MM.1S (cell line): ENCODE measurements at regions not wholly inside any gene's neighbourhood (a gene's known extent, or its start where the extent isn't known, plus 50 kb on each side); places are given as distances from the start of the nearest gene placed in this dataset.

ENCODE experiments used
- DNase-seq: peaks from one replicate; pipeline ENCODE4 v3.0.0-alpha.2; 2015
- H2AFZ ChIP-seq: fragments of 300-600 bp; sonication (generic); 2 replicates; pipeline ENCODE4 v1.6.0; 2016; ENCODE audit warnings: antibody characterized with exemption, low read length
- H3F3A ChIP-seq: fragments of 300-600 bp; sonication (generic); 2 replicates; pipeline ENCODE4 v1.6.1; 2016; ENCODE audit warnings: mild to moderate bottlenecking, antibody characterized with exemption, low read length, moderate library complexity, mixed read lengths; ENCODE audit not compliant: insufficient read depth
- H3K27ac ChIP-seq: fragments of 300-600 bp; sonication (generic); 2 replicates; pipeline ENCODE4 v1.5.1; 2016; ENCODE audit warnings: mild to moderate bottlenecking, low read length
- H3K27me3 ChIP-seq: fragments of 300-600 bp; sonication (generic); replicated peaks from 2 replicates; pipeline ENCODE4 v1.6.0; 2016; ENCODE audit warnings: low read length; ENCODE audit not compliant: insufficient read depth
- H3K36me3 ChIP-seq: fragments of 300-600 bp; sonication (generic); replicated peaks from 2 replicates; pipeline ENCODE4 v1.6.1; 2016; ENCODE audit warnings: mild to moderate bottlenecking, low read length, mixed read lengths; ENCODE audit not compliant: insufficient read depth
- H3K4me1 ChIP-seq: fragments of 300-600 bp; sonication (generic); 2 replicates; pipeline ENCODE4 v1.6.1; 2016; ENCODE audit warnings: low read length, mixed read lengths
- H3K4me2 ChIP-seq: fragments of 300-600 bp; sonication (generic); 2 replicates; pipeline ENCODE4 v1.6.0; 2016; ENCODE audit warnings: low read depth, low read length
- H3K4me3 ChIP-seq: fragments of 300-600 bp; sonication (generic); 2 replicates; pipeline ENCODE4 v1.5.1; 2016; ENCODE audit warnings: low read length, mixed read lengths
- H3K79me2 ChIP-seq: fragments of 300-600 bp; sonication (generic); 2 replicates; pipeline ENCODE4 v1.6.1; 2016; ENCODE audit warnings: mixed run types, low read length, mixed read lengths
- H3K9ac ChIP-seq: fragments of 300-600 bp; sonication (generic); 2 replicates; pipeline ENCODE4 v1.6.1; 2016; ENCODE audit warnings: low read length, mixed read lengths
- H3K9me2 ChIP-seq: fragments of 300-600 bp; sonication (generic); replicated peaks from 2 replicates; pipeline ENCODE4 v1.6.1; 2016; ENCODE audit warnings: mild to moderate bottlenecking, low read length, mixed read lengths; ENCODE audit not compliant: insufficient read depth
- H3K9me3 ChIP-seq: fragments of 300-600 bp; sonication (generic); replicated peaks from 2 replicates; pipeline ENCODE4 v1.6.1; 2016; ENCODE audit warnings: mild to moderate bottlenecking, low read length, mixed read lengths; ENCODE audit not compliant: insufficient read depth
- H4K20me1 ChIP-seq: fragments of 300-600 bp; sonication (generic); 2 replicates; pipeline ENCODE4 v1.6.1; 2016; ENCODE audit warnings: mild to moderate bottlenecking, low read length, moderate library complexity, mixed read lengths; ENCODE audit not compliant: insufficient read depth
- CTCF ChIP-seq: fragments of 300-600 bp; sonication (generic); IDR thresholded peaks from 2 replicates; pipeline ENCODE4 v1.5.1; 2016; ENCODE audit warnings: antibody characterized with exemption, low read length, mixed read lengths
- EZH2 ChIP-seq: fragments of 300-600 bp; sonication (generic); optimal IDR thresholded peaks from 2 replicates; pipeline ENCODE3; 2017; ENCODE audit warnings: low read depth, mild to moderate bottlenecking, antibody characterized with exemption, low read length, mixed read lengths
- EZH2phosphoT487 ChIP-seq: fragments of 300-600 bp; sonication (generic); IDR thresholded peaks from 2 replicates; pipeline ENCODE4 v1.6.1; 2018; ENCODE audit warnings: antibody characterized with exemption, low read length

GRCh38 chr2:136051725-136052048, 66.3 kb upstream of the DARS1 start:
- no peak overlapping the region for H3K4me3 ChIP-seq
- H3K9me3 ChIP-seq = no peaks in the 10 kb centered on the region
- H3F3A ChIP-seq = no peaks in the 10 kb centered on the region
- no peaks in the 10 kb centered on the region for H3K9me2 ChIP-seq
- no peaks in the 10 kb centered on the region for H3K36me3 ChIP-seq
- H3K4me1 ChIP-seq = peaks cover 27% of the 10 kb centered on the region
- no peaks in the 10 kb centered on the region for H3K27me3 ChIP-seq
- TF ChIP-seq EZH2phosphoT487 = no peak
- TF ChIP-seq CTCF = no peak
- no peak for TF ChIP-seq EZH2
- no peaks in the 10 kb centered on the region for H3K79me2 ChIP-seq
- H4K20me1 ChIP-seq = no peaks in the 10 kb centered on the region
- DNase-seq = peak; percentile 27
- no peak overlapping the region for H3K27ac ChIP-seq
- no peak overlapping the region for H2AFZ ChIP-seq
- H3K9ac ChIP-seq = no peak overlapping the region
- H3K4me2 ChIP-seq = no peak overlapping the region

GRCh38 chr2:136051001-136051724, 65.7 kb upstream of the DARS1 start:
- no peaks in the 10 kb centered on the region for H3K9me3 ChIP-seq
- H3K27ac ChIP-seq = no peak overlapping the region
- no peak overlapping the region for H3K4me3 ChIP-seq
- no peaks in the 10 kb centered on the region for H3F3A ChIP-seq
- H3K4me2 ChIP-seq = no peak overlapping the region
- H3K79me2 ChIP-seq = no peaks in the 10 kb centered on the region
- no peak overlapping the region for H2AFZ ChIP-seq
- no peaks in the 10 kb centered on the region for H4K20me1 ChIP-seq
- peaks cover 22% of the 10 kb centered on the region for H3K4me1 ChIP-seq
- DNase-seq = no peak
- TF ChIP-seq EZH2phosphoT487 (no peak), EZH2 (no peak), CTCF (no peak)
- H3K9me2 ChIP-seq = no peaks in the 10 kb centered on the region
- no peak overlapping the region for H3K9ac ChIP-seq
- H3K36me3 ChIP-seq = no peaks in the 10 kb centered on the region
- H3K27me3 ChIP-seq = no peaks in the 10 kb centered on the region

GRCh38 chr2:136049991-136050920, 64.8 kb upstream of the DARS1 start:
- no peaks in the 10 kb centered on the region for H3K9me2 ChIP-seq
- H3K27me3 ChIP-seq = no peaks in the 10 kb centered on the region
- H3K9ac ChIP-seq = no peak overlapping the region
- no peak overlapping the region for H3K4me2 ChIP-seq
- no peak overlapping the region for H3K4me3 ChIP-seq
- H3K27ac ChIP-seq = no peak overlapping the region
- H3F3A ChIP-seq = no peaks in the 10 kb centered on the region
- no peaks in the 10 kb centered on the region for H3K36me3 ChIP-seq
- H3K79me2 ChIP-seq = no peaks in the 10 kb centered on the region
- no peak overlapping the region for H2AFZ ChIP-seq
- no peaks in the 10 kb centered on the region for H3K9me3 ChIP-seq
- H4K20me1 ChIP-seq = no peaks in the 10 kb centered on the region
- no peak for DNase-seq
- H3K4me1 ChIP-seq = peaks cover 15% of the 10 kb centered on the region
- no peak for TF ChIP-seq EZH2phosphoT487
- TF ChIP-seq EZH2 = no peak
- no peak for TF ChIP-seq CTCF
